Loucy (cell line): ENCODE measurements at regions not wholly inside any gene's neighbourhood (a gene's known extent, or its start where the extent isn't known, plus 50 kb on each side); places are given as distances from the start of the nearest gene placed in this dataset.
"Not testable (repeated sequence)": the region's sequence is repeated elsewhere in the genome, so short reads cannot be mapped to it uniquely, and the experiment has no call there.

Experiments
- H2AFZ ChIP-seq: fragments of 200-600 bp; sonication (generic); 2 replicates; pipeline ENCODE4 v1.6.0; 2016; ENCODE audit warnings: antibody characterized with exemption, mild to moderate bottlenecking, low read length, moderate library complexity
- H3F3A ChIP-seq: fragments of 200-600 bp; 2 replicates; pipeline ENCODE4 v1.6.0; 2016; ENCODE audit warnings: antibody characterized with exemption, low read depth, mild to moderate bottlenecking
- H3K27me3 ChIP-seq: fragments of 200-600 bp; sonication (generic); 2 replicates; pipeline ENCODE4 v1.6.1; 2014; ENCODE audit warnings: low read length, mild to moderate bottlenecking; ENCODE audit not compliant: insufficient read depth, poor library complexity, severe bottlenecking
- H3K36me3 ChIP-seq: fragments of 200-600 bp; sonication (generic); 2 replicates; pipeline ENCODE4 v1.6.1; 2016; ENCODE audit warnings: low read length; ENCODE audit not compliant: insufficient read depth
- H3K4me1 ChIP-seq: fragments of 200-600 bp; sonication (generic); 2 replicates; pipeline ENCODE4 v1.5.1; 2014; ENCODE audit warnings: low read length, mild to moderate bottlenecking; ENCODE audit not compliant: insufficient read depth, poor library complexity, severe bottlenecking
- H3K4me2 ChIP-seq: fragments of 200-600 bp; sonication (generic); 2 replicates; pipeline ENCODE4 v1.6.0; 2014; ENCODE audit warnings: antibody characterized with exemption, low read length, low read depth, mild to moderate bottlenecking; ENCODE audit not compliant: poor library complexity, severe bottlenecking
- H3K4me3 ChIP-seq: fragments of 200-600 bp; sonication (generic); 2 replicates; pipeline ENCODE4 v1.5.1; 2014; ENCODE audit warnings: low read length, mild to moderate bottlenecking, mixed read lengths; ENCODE audit not compliant: poor library complexity, severe bottlenecking
- H3K79me2 ChIP-seq: fragments of 200-600 bp; sonication (generic); 2 replicates; pipeline ENCODE4 v1.6.1; 2014; ENCODE audit warnings: low read length; ENCODE audit not compliant: insufficient read depth
- H3K9ac ChIP-seq: fragments of 200-600 bp; sonication (generic); 2 replicates; pipeline ENCODE4 v1.6.0; 2014; ENCODE audit warnings: mild to moderate bottlenecking, low read depth, low read length, moderate library complexity; ENCODE audit not compliant: poor library complexity, severe bottlenecking
- H3K9me2 ChIP-seq: fragments of 200-600 bp; sonication (generic); replicated peaks from 2 replicates; pipeline ENCODE4 v1.6.1; 2016; ENCODE audit warnings: low read depth, low read length, mixed read lengths
- H3K9me3 ChIP-seq: fragments of 200-600 bp; sonication (generic); 2 replicates; pipeline ENCODE4 v1.6.1; 2014; ENCODE audit warnings: mild to moderate bottlenecking, antibody characterized with exemption, low read length, low read depth; ENCODE audit not compliant: insufficient read depth
- H4K20me1 ChIP-seq: fragments of 200-600 bp; sonication (generic); 2 replicates; pipeline ENCODE4 v1.6.0; 2014; ENCODE audit warnings: antibody characterized with exemption, low read length, mild to moderate bottlenecking; ENCODE audit not compliant: insufficient read depth, poor library complexity, severe bottlenecking
- EZH2phosphoT487 ChIP-seq: fragments of 200-600 bp; IDR thresholded peaks from 2 replicates; pipeline ENCODE4 v1.6.1; 2018; ENCODE audit warnings: antibody characterized with exemption, mild to moderate bottlenecking, moderate library complexity, borderline replicate concordance
- TF ChIP-seq, protein P1 (sequence below): fragments of 200-600 bp; sonication (generic); conservative IDR thresholded peaks from 2 replicates; pipeline ENCODE4 v1.5.1; 2014; ENCODE audit warnings: mild to moderate bottlenecking, antibody characterized with exemption, low read length

DNA sequence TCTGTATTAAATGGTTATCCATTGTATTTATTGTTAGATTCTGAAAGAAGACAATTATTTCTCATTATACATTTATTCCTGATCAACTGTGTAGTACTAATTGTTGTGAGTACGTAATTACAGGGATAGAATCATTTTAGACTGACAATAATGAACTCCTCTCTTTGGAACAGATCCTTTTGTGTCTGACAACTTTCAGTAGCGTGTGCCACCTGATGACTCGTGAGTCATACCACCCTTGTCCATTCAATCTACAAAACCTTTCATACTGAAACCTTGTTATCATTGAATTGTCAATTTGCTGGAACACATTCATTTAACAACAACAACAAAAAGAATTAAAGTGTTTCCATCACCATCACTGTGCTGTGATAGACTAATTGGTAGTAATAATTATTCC lies 602.7 kb upstream of the PCDH7 start:
- Histone ChIP-seq H3K9ac (no peak overlapping the region), H3K9me3 (no peaks in the 10 kb centered on the region; the same call in 1 of the 2 replicates), H3K9me2 (no peaks in the 10 kb centered on the region), H3K4me3 (no peak overlapping the region), H3K36me3 (no peaks in the 10 kb centered on the region), H3F3A (no peaks in the 10 kb centered on the region), H2AFZ (no peak overlapping the region), H3K27me3 (no peaks in the 10 kb centered on the region), H3K4me1 (no peaks in the 10 kb centered on the region), H4K20me1 (no peaks in the 10 kb centered on the region), H3K4me2 (no peak overlapping the region), H3K79me2 (no peaks in the 10 kb centered on the region)
- TF ChIP-seq, protein P1, sequence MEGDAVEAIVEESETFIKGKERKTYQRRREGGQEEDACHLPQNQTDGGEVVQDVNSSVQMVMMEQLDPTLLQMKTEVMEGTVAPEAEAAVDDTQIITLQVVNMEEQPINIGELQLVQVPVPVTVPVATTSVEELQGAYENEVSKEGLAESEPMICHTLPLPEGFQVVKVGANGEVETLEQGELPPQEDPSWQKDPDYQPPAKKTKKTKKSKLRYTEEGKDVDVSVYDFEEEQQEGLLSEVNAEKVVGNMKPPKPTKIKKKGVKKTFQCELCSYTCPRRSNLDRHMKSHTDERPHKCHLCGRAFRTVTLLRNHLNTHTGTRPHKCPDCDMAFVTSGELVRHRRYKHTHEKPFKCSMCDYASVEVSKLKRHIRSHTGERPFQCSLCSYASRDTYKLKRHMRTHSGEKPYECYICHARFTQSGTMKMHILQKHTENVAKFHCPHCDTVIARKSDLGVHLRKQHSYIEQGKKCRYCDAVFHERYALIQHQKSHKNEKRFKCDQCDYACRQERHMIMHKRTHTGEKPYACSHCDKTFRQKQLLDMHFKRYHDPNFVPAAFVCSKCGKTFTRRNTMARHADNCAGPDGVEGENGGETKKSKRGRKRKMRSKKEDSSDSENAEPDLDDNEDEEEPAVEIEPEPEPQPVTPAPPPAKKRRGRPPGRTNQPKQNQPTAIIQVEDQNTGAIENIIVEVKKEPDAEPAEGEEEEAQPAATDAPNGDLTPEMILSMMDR: no peak
- TF ChIP-seq EZH2phosphoT487: no peak

DNA sequence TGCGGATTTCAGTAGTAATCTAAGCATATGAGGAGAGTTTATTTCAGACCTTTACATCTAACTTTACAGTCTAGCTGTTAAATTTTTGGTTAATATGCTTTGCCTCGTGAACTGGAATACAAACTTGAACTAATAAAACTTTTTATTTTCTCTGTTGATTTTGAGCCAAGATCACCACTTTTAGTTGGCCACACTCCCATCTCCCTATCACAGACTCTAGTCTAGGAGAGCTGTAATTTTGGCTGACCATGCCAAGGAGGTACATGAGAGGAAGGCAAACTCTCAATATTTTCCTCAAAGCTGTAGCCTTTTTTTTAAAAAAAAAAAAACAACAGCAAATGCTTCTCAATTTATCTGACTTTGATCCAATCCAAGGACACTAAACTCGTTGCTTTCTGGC lies 597.5 kb upstream of the PCDH7 start:
- no peak overlapping the region for H3K4me3 ChIP-seq
- no peak overlapping the region for H3K4me2 ChIP-seq
- H4K20me1 ChIP-seq: no peaks in the 10 kb centered on the region
- no peaks in the 10 kb centered on the region for H3K27me3 ChIP-seq
- no peaks in the 10 kb centered on the region for H3F3A ChIP-seq
- no peaks in the 10 kb centered on the region for H3K9me3 ChIP-seq
- H3K9me2 ChIP-seq: no peaks in the 10 kb centered on the region
- no peak for TF ChIP-seq EZH2phosphoT487
- TF ChIP-seq, protein P1: no peak
- no peaks in the 10 kb centered on the region for H3K79me2 ChIP-seq
- H3K4me1 ChIP-seq: no peaks in the 10 kb centered on the region
- no peak overlapping the region for H2AFZ ChIP-seq
- H3K36me3 ChIP-seq: no peaks in the 10 kb centered on the region
- H3K9ac ChIP-seq: no peak overlapping the region

DNA sequence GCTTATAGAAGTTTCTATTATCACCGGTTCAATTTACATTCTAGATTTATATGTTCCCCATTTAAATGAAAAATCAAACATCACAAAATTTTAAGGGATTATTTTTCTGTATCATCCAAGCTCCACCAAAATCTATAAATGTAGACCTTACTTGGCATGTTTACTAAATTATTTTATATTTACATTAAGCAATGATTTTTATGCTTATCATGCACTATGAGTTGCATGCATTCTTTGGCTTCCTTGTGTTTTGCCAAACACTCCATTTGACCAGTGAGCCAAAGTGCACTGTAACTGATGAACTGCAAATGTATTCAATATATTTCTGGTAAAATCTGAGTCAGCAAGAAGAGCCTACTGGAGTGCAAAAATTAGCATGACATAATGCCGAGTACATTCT lies 595.5 kb upstream of the PCDH7 start:
- not testable (repeated sequence) for H3K9me3 ChIP-seq, H3K27me3 ChIP-seq, H3K9ac ChIP-seq, H2AFZ ChIP-seq, H3F3A ChIP-seq, H4K20me1 ChIP-seq, H3K4me3 ChIP-seq, H3K79me2 ChIP-seq, H3K4me2 ChIP-seq, H3K36me3 ChIP-seq, H3K9me2 ChIP-seq, H3K4me1 ChIP-seq

DNA sequence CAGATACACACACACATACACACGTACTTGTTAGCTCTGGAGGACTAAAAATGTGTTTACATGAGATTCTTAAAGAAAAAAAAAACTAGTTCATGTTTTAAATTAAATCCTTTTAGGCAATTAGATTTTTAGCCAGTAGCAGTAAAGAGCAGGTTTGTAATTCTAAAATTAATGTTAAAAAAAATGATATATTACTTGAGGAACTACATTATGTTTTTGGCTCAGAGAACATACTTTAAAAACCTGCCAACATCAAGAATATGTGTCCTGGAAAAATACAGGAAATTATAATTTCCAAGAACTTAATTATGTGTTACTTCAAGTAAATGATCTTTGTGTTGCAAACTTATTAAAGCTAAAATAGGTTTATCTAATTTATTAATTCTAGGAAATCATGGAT lies 594.3 kb upstream of the PCDH7 start:
- Histone ChIP-seq H3K4me2 (no peak overlapping the region), H3F3A (no peaks in the 10 kb centered on the region), H3K9me2 (no peaks in the 10 kb centered on the region), H4K20me1 (no peaks in the 10 kb centered on the region), H3K4me1 (no peaks in the 10 kb centered on the region), H3K4me3 (no peak overlapping the region), H3K9ac (no peak overlapping the region), H3K36me3 (no peaks in the 10 kb centered on the region), H3K27me3 (no peaks in the 10 kb centered on the region), H3K9me3 (no peaks in the 10 kb centered on the region), H2AFZ (no peak overlapping the region), H3K79me2 (no peaks in the 10 kb centered on the region)
- TF ChIP-seq EZH2phosphoT487: no peak
- TF ChIP-seq, protein P1: no peak
